Body of pancreas (tissue), 4 donors: ENCODE measurements at regions not wholly inside any gene's neighbourhood (a gene's known extent, or its start where the extent isn't known, plus 50 kb on each side); places are given as distances from the start of the nearest gene placed in this dataset.

Experiments used
- CTCF ChIP-seq, 7 experiments: fragments of 450-650 bp in 4 of 7; fragments of 200-600 bp in 3 of 7; sonication (generic) in 3 of 7; IDR thresholded peaks; one replicate each; pipeline ENCODE4 v1.5.1; 2016 to 2019; ENCODE audit warnings: antibody characterized with exemption in 7 of 7
- POLR2A ChIP-seq, 3 donors: fragments of 450-650 bp; IDR thresholded peaks; one replicate each; pipeline ENCODE4 v1.6.1; 2016; ENCODE audit warnings: antibody characterized with exemption in 3 of 3, mild to moderate bottlenecking in 2 of 3

GRCh38 chr11:113554526-113554925, 79.3 kb upstream of the DRD2 start:
- TF ChIP-seq CTCF (IDR thresholded peaks at IDR 0.05): no peak
- TF ChIP-seq POLR2A (IDR thresholded peaks at IDR 0.05): no peak
